ENCODE measurements at regions not wholly inside any gene's neighbourhood (a gene's known extent, or its start where the extent isn't known, plus 50 kb on each side); places are given as distances from the start of the nearest gene placed in this dataset.

GRCh38 chr1:209377995-209378394 is 205.5 kb upstream of the CAMK1G start:
- no peak for DNase-seq
- no peaks in the 10 kb centered on the region for H3K27me3 ChIP-seq (ENCODE audit: control insufficient read depth, insufficient read depth, low read length, poor library complexity, severe bottlenecking)
- Mint-ChIP-seq H3K4me3 (no peak overlapping the region), H3K27me3 (ENCODE audit: insufficient read depth) (peaks cover 2% of the 10 kb centered on the region), H3K9me3 (no peaks in the 10 kb centered on the region), H3K36me3 (ENCODE audit: low read depth) (no peaks in the 10 kb centered on the region), H3K27ac (no peak overlapping the region), H3K4me1 (peaks cover 49% of the 10 kb centered on the region)
- H3K9me3 ChIP-seq (ENCODE audit: control insufficient read depth, low read length), result no peaks in the 10 kb centered on the region
- TF ChIP-seq CTCF (conservative IDR thresholded peaks at IDR 0.05), result no peak
- H3K27ac ChIP-seq (ENCODE audit: low read depth, low read length), result no peak overlapping the region
- no peak overlapping the region for H3K4me3 ChIP-seq (ENCODE audit: low read length)
- peaks cover 6% of the 10 kb centered on the region for H3K4me1 ChIP-seq (ENCODE audit: control insufficient read depth, insufficient read depth, low read length)
- H3K9ac ChIP-seq (ENCODE audit: extremely low read depth, low read length, poor library complexity, severe bottlenecking), result no peak overlapping the region
- 92% methylated on average over 2 of the region's 2 CpGs for WGBS, 2 experiments (ENCODE audit: insufficient coverage in 1 of 2, insufficient read length in 1 of 2)
- H3K36me3 ChIP-seq (ENCODE audit: control insufficient read depth, insufficient read depth, low read length), result no peaks in the 10 kb centered on the region

GRCh38 chr1:209379280-209379679 is 204.2 kb upstream of the CAMK1G start:
- Mint-ChIP-seq H3K9me3 (no peaks in the 10 kb centered on the region), H3K27ac (no peak overlapping the region), H3K4me3 (no peak overlapping the region), H3K27me3 (ENCODE audit: insufficient read depth) (no peaks in the 10 kb centered on the region), H3K4me1 (peaks cover 59% of the 10 kb centered on the region), H3K36me3 (ENCODE audit: low read depth) (no peaks in the 10 kb centered on the region)
- 91% methylated on average over 1 of the region's 1 CpG; no CpG with 5 or more reads in 1 of the 2 experiments for WGBS, 2 experiments (ENCODE audit: insufficient coverage in 1 of 2, insufficient read length in 1 of 2)
- no peak overlapping the region for H3K9ac ChIP-seq (ENCODE audit: extremely low read depth, low read length, poor library complexity, severe bottlenecking)
- H3K9me3 ChIP-seq (ENCODE audit: control insufficient read depth, low read length), result no peaks in the 10 kb centered on the region
- no peak overlapping the region for H3K4me3 ChIP-seq (ENCODE audit: low read length)
- H3K4me1 ChIP-seq (ENCODE audit: control insufficient read depth, insufficient read depth, low read length), result peaks cover 18% of the 10 kb centered on the region
- no peak overlapping the region for H3K27ac ChIP-seq (ENCODE audit: low read depth, low read length)
- no peaks in the 10 kb centered on the region for H3K36me3 ChIP-seq (ENCODE audit: control insufficient read depth, insufficient read depth, low read length)
- H3K27me3 ChIP-seq (ENCODE audit: control insufficient read depth, insufficient read depth, low read length, poor library complexity, severe bottlenecking), result no peaks in the 10 kb centered on the region
- no peak for TF ChIP-seq CTCF (conservative IDR thresholded peaks at IDR 0.05)
- DNase-seq, result no peak

GRCh38 chr1:209380420-209380819 is 203.1 kb upstream of the CAMK1G start:
- peaks cover 61% of the 10 kb centered on the region for H3K4me1 Mint-ChIP-seq
- H3K9me3 ChIP-seq (ENCODE audit: control insufficient read depth, low read length), result no peaks in the 10 kb centered on the region
- no peak for TF ChIP-seq CTCF (conservative IDR thresholded peaks at IDR 0.05)

More at GRCh38 chr1:209380420-209380819, 203.1 kb upstream of the CAMK1G start:
- no peak overlapping the region for H3K27ac Mint-ChIP-seq
- no peaks in the 10 kb centered on the region for H3K36me3 ChIP-seq (ENCODE audit: control insufficient read depth, insufficient read depth, low read length)
- H3K9me3 Mint-ChIP-seq, result no peaks in the 10 kb centered on the region
- no peaks in the 10 kb centered on the region for H3K27me3 ChIP-seq (ENCODE audit: control insufficient read depth, insufficient read depth, low read length, poor library complexity, severe bottlenecking)
- peaks cover 28% of the 10 kb centered on the region for H3K4me1 ChIP-seq (ENCODE audit: control insufficient read depth, insufficient read depth, low read length)
- no peaks in the 10 kb centered on the region for H3K36me3 Mint-ChIP-seq (ENCODE audit: low read depth)
- no peaks in the 10 kb centered on the region for H3K27me3 Mint-ChIP-seq (ENCODE audit: insufficient read depth)
- H3K4me3 ChIP-seq (ENCODE audit: low read length), result no peak overlapping the region
- no peak overlapping the region for H3K27ac ChIP-seq (ENCODE audit: low read depth, low read length)
- H3K9ac ChIP-seq (ENCODE audit: extremely low read depth, low read length, poor library complexity, severe bottlenecking), result no peak overlapping the region
- 94 to 100% methylated on average over 1 of the region's 1 CpG for WGBS, 2 experiments (ENCODE audit: insufficient coverage in 1 of 2, insufficient read length in 1 of 2)
- no peak overlapping the region for H3K4me3 Mint-ChIP-seq
- DNase-seq, result no peak

Measured in endodermal cell (in vitro differentiated cells).